Spleen (tissue), 7 donors: ENCODE measurements at regions not wholly inside any gene's neighbourhood (a gene's known extent, or its start where the extent isn't known, plus 50 kb on each side); places are given as distances from the start of the nearest gene placed in this dataset.

ENCODE experiments used
- POLR2A ChIP-seq, 3 donors: fragments of 450-650 bp; IDR thresholded peaks; one replicate each; pipeline ENCODE4 v1.5.1; 2017; ENCODE audit warnings: antibody characterized with exemption in 3 of 3, mild to moderate bottlenecking in 1 of 3
- POLR2AphosphoS5 ChIP-seq, 3 donors: sonication (generic); formaldehyde crosslinking; IDR thresholded peaks; one replicate each; pipeline ENCODE4 v1.5.1; 2017; ENCODE audit warnings: antibody characterized with exemption in 3 of 3
- TF ChIP-seq, protein P1 (sequence below), 11 experiments: fragments of 200-600 bp in 7 of 11; fragments of 450-650 bp in 4 of 11; sonication (generic) in 4 of 11; IDR thresholded peaks in 8 of 11; conservative IDR thresholded peaks in 3 of 11; 1 replicate in 7 of 11; 2 replicates in 4 of 11; pipeline versions ENCODE4 v1.4.0 to v1.8.0; 2016 to 2021; ENCODE audit warnings: antibody characterized with exemption in 11 of 11, inconsistent platforms in 4 of 11, mild to moderate bottlenecking in 1 of 11
- donor health status: DM: no; HTN: no; CAD: no; lungs with moderate emphysema.
- donor health status: DM: no; HTN: no; CAD: no.
- donor health status: DM: no; HTN: no; CAD: no.

DNA sequence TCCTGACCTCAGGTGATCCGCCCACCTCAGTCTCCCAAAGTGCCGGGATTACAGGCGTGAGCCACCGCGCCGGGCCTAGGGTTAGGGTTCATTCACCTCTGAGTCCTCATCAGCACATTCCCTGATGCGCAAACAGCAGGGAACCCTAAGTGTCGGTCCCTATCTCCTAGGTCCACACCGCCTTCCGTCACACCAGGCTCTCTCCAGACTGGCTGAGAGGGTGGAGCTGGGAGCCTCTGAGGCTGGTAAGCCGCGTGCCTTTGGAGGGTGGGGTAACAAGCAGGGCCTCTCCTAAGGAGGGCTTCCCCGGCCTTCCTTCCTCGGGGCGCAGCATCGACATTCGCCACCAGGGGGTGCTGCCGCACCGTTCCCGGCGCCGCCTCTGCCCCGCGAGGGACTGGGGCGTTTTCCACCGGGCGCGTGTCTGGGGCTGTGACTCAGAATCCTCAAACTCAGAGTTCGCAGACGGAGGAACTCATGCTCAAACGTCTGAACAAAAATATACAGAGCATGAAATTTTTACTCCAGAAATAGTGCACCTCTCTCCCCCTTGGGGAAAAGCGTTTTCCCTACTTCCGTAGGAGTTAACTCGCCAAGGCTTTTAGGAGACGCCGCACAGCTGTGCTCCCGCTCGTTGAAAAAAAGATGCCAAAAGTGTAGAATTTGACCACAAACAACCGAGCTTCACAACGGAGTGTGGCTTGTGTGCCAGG, 63.9 kb upstream of the ASAP2 start:
- TF ChIP-seq, protein P1, sequence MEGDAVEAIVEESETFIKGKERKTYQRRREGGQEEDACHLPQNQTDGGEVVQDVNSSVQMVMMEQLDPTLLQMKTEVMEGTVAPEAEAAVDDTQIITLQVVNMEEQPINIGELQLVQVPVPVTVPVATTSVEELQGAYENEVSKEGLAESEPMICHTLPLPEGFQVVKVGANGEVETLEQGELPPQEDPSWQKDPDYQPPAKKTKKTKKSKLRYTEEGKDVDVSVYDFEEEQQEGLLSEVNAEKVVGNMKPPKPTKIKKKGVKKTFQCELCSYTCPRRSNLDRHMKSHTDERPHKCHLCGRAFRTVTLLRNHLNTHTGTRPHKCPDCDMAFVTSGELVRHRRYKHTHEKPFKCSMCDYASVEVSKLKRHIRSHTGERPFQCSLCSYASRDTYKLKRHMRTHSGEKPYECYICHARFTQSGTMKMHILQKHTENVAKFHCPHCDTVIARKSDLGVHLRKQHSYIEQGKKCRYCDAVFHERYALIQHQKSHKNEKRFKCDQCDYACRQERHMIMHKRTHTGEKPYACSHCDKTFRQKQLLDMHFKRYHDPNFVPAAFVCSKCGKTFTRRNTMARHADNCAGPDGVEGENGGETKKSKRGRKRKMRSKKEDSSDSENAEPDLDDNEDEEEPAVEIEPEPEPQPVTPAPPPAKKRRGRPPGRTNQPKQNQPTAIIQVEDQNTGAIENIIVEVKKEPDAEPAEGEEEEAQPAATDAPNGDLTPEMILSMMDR (IDR thresholded peaks at IDR 0.05 in 8 of 11, conservative IDR thresholded peaks at IDR 0.05 in 3 of 11), result peak; percentile 77 to 98 (median 95)
- TF ChIP-seq POLR2AphosphoS5 (IDR thresholded peaks at IDR 0.05) (peak; percentile 48 to 77 (median 61)), POLR2A (IDR thresholded peaks at IDR 0.05) (no peak)
